ENCODE measurements at regions not wholly inside any gene's neighbourhood (a gene's known extent, or its start where the extent isn't known, plus 50 kb on each side); places are given as distances from the start of the nearest gene placed in this dataset.
"Not testable (repeated sequence)": the region's sequence is repeated elsewhere in the genome, so short reads cannot be mapped to it uniquely, and the experiment has no call there.

DNA sequence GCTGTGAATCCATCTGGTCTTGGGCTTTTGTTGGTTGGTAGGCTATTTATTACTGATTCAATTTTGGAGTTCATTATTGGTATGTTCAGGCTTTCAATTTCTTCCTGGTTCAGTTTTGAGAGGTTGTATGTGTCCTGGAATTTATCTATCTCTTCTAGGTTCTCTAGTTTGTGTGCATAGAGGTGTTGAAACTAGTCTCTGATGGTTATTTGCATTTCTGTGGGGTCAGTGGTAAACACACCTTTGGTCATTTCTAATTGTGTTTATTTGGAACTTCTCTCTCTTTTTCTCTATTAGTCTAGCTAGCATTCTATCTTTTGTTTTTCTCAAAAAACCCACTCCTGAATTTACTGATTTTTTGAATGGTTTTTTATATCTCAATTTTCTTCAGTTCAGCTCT is 70.1 kb upstream of the IRAK1BP1 start:
- DNase-seq = no peak

DNA sequence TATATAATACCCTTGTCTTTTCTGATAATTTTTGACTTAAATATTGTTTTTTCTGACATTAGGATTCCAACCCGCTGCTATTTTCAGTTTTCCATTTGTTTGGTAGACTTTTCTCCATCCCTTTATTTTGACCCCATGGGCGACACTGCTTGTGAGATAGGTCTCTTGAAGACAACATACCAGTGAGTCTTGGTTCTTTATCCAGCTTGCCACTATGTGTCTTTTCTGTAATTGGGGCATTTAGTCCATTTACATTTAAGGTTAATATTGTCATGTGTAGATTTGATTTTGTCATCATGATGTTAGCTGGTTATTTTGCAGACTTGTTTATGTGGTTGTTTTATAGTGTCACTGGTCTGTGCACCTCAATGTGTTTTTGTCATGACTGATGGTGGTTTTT is 67.7 kb upstream of the IRAK1BP1 start:
- no peak for DNase-seq

DNA sequence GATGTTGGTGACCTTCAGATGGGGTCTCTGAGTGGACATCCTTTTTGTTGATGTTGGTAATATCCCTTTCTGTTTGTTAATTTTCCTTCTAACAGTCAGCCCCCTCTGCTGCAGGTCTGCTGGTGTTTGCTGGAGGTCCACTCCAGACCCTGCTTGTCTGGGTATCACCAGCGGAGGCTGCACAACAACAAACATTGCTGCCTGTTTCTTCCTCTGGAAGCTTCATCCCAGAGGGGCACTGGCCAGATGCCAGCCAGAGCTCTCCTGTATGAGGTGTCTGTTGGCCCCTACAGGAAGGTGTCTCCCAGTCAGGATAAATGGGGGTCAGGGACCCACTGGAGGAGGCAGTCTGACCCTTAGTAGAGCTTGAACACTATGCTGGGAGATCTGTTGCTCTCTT is 60.6 kb upstream of the IRAK1BP1 start:
- DNase-seq = not testable (repeated sequence)

DNA sequence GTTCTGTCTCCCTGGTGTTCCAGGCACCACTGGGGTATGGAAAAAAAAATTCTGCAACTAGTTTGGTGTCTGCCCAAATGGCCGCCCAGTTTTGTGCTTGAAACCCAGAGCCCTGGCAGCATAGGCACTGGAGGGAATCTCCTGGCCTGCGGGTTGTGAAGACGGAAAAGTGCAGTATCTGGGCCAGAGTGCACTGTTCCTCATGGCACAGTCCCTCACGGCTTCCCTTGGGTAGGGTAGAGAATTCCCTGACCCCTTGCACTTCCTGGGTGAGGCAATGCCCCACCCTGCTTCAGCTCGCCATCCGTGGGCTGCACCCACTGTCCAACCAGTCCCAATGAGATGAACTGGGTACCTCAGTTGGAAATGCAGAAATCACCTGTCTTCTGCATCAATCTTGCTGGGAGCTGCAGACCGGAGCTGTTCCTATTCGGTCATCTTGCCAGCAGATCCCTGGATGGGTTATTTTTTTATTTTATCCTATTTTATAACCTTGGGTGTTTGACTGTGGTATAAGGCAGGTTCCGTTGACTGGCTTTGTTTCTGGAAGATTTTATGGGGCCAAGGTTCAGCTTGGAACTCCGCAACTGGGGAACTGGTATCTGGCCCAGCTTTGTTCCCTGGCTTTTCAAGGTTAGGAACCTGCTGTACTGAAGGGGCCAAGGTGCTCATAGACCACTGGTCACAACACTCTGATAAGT is 59.5 kb upstream of the IRAK1BP1 start:
- DNase-seq = not testable (repeated sequence)

DNA sequence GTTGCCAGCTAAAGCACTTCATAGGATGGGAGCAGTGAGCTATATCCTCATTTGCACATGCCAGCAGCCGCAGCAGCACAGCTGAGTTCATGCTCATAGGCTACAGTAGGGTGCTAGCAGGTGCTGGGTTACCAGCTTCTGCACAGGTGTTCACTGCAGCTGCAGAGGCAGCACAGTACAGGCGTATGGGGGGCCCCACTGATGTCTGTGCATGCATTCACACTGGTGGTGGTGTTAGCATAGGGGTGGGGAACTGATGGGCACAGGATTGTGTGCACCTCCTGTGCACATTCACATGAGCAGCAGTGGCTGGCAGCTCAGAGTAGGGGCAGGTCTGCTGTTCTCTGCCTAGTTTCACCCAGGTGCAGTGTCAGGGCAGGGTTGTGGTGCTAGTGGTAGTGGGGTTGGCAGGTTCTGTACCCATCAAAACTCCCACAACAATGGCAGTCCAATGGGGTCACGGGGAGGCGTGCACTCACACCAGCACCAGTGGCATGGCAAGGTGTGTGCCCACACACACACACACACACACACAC is 58.9 kb upstream of the IRAK1BP1 start:
- DNase-seq = no peak

DNA sequence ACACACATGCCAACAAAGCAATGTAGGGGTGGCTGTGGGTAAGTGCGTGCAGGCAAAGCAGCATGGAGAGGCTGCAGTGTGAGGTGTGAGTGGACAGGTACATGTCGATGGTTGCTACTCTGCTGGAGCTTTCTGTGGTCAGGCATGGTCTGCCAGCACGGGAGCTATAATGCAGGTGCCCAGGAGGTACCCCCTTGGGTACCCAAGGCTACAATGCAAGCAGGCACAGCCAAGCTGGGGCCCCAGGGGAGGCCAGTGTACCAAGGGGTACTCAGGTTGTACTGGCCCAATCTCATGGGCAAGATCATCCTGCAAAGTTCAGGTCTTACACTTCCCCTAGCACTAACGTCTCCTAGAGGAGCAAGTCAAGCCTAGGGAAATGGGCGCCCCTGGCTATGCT is 58.4 kb upstream of the IRAK1BP1 start:
- no peak for DNase-seq

DNA sequence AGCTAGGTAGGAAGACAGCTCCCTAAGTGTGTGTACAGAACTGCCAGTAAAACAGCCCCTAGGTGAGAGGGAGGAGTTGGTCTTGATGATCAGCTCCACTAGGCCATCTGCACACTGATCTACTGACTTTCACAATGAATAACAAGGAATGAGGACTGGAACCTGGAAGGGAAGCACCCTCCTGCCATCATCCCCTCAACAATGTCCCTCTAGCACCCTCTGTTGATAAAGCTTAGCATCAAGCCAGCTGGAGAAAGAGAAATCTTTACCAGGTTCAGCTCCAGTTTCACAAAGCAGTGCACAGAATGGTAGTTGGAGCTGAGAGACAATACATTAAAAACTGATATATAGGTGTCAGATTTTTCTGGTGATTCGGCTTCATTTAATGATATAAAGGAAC is 57.2 kb upstream of the IRAK1BP1 start:
- DNase-seq = no peak

DNA sequence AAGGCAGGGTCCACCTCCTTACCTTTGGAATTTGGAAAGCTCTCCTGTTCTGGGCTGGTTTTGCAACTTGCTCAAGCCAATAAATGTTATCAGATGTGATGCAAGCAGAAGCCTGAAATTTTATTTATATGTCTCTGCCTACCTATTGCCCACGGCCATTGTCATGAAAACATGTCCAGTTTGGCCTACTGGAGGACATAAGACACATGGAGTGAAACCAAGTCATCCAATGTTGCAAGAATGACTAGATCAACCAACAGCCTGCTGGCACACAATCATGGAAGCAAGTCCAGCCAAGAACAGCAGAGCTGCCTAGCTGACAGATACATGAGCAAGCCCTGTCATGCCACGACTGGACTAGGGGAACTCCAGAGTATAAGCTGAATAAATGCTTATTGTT is 56.7 kb upstream of the IRAK1BP1 start:
- no peak for DNase-seq
